Brain microvascular endothelial cell (primary cell): ENCODE measurements at regions not wholly inside any gene's neighbourhood (a gene's known extent, or its start where the extent isn't known, plus 50 kb on each side); places are given as distances from the start of the nearest gene placed in this dataset.

Source experiments
- DNase-seq: peaks from one replicate; pipeline ENCODE4 v3.0.0-alpha.2; 2020
- H3K27ac ChIP-seq: fragments of 250-450 bp; sonication (Bioruptor Pico); 2 replicates; pipeline ENCODE4 v1.5.1; 2020; ENCODE audit warnings: mild to moderate bottlenecking, moderate library complexity
- H3K27me3 ChIP-seq: fragments of 250-450 bp; sonication (Bioruptor Pico); replicated peaks from 2 replicates; pipeline ENCODE4 v1.5.1; 2020; ENCODE audit warnings: mild to moderate bottlenecking
- H3K36me3 ChIP-seq: fragments of 250-450 bp; sonication (Bioruptor Pico); replicated peaks from 2 replicates; pipeline ENCODE4 v1.5.1; 2020; ENCODE audit warnings: mild to moderate bottlenecking
- H3K4me3 ChIP-seq: 2 replicates; pipeline ENCODE4 v1.5.1; 2011; ENCODE audit warnings: low read depth, mild to moderate bottlenecking, control low read depth, low read length, moderate library complexity
- in situ Hi-C: cut with HindIII; loops from 2 replicates; pipeline ENCODE4 v1.10.0; 2017; ENCODE audit warnings: low sequenced_read_pairs, low pct_ligation_motif_present
- TF ChIP-seq, protein P1 (sequence below): IDR thresholded peaks from 2 replicates; pipeline ENCODE4 v1.5.1; 2011; ENCODE audit warnings: low read depth, mild to moderate bottlenecking, moderate library complexity, low read length, control low read depth, inconsistent platforms; ENCODE audit errors: missing control alignments

DNA sequence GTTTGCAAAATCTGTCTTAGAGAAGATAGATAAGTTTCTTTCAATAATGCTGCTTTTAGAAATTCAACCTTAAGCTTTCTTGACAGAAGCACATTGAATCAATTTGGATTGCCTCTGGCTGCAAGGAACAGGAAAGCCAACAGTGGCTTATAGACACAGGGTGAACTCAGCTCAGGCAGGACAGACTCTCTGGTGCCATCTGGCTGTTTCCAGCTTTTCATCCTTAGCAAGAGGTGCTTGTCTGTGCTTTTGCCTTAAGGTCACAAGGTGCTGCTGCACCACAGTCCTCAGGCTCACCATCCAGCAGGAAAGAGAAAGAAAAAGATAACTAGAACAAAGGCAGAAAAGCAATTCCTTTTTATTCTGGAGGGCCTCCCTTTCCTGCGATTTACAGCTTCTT is 93.7 kb upstream of the ETS2 start:
- no peak overlapping the region for H3K4me3 ChIP-seq
- H3K36me3 ChIP-seq: no peaks in the 10 kb centered on the region
- no peaks in the 10 kb centered on the region for H3K27me3 ChIP-seq
- TF ChIP-seq, protein P1, sequence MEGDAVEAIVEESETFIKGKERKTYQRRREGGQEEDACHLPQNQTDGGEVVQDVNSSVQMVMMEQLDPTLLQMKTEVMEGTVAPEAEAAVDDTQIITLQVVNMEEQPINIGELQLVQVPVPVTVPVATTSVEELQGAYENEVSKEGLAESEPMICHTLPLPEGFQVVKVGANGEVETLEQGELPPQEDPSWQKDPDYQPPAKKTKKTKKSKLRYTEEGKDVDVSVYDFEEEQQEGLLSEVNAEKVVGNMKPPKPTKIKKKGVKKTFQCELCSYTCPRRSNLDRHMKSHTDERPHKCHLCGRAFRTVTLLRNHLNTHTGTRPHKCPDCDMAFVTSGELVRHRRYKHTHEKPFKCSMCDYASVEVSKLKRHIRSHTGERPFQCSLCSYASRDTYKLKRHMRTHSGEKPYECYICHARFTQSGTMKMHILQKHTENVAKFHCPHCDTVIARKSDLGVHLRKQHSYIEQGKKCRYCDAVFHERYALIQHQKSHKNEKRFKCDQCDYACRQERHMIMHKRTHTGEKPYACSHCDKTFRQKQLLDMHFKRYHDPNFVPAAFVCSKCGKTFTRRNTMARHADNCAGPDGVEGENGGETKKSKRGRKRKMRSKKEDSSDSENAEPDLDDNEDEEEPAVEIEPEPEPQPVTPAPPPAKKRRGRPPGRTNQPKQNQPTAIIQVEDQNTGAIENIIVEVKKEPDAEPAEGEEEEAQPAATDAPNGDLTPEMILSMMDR: peak; percentile 78
- DNase-seq: peak; percentile 23
- in situ Hi-C loops: no loop called here
- no peak overlapping the region for H3K27ac ChIP-seq

DNA sequence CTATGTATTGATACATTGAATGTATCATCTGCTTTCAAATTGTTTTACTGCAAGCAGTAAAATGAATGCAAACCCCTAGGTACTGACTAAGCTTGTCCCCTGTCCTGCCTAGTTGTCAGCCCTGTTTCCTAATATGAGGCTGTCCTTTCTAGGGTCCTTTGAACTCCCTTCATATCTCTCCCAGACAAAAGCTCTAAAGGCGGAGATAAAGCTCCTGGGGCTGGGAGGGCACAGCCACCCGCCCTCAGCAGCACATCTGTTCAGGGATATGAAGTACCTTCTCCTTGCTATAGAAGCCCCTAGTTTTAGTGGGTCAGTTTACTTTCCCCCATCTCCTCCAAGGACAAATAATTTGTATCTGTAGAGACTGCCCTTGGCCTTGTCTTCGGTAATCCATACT is 93.1 kb upstream of the ETS2 start:
- H3K27ac ChIP-seq: no peak overlapping the region
- TF ChIP-seq, protein P1: no peak
- H3K36me3 ChIP-seq: no peaks in the 10 kb centered on the region
- no peak for DNase-seq
- H3K4me3 ChIP-seq: no peak overlapping the region
- in situ Hi-C loops: no loop called here
- H3K27me3 ChIP-seq: no peaks in the 10 kb centered on the region

DNA sequence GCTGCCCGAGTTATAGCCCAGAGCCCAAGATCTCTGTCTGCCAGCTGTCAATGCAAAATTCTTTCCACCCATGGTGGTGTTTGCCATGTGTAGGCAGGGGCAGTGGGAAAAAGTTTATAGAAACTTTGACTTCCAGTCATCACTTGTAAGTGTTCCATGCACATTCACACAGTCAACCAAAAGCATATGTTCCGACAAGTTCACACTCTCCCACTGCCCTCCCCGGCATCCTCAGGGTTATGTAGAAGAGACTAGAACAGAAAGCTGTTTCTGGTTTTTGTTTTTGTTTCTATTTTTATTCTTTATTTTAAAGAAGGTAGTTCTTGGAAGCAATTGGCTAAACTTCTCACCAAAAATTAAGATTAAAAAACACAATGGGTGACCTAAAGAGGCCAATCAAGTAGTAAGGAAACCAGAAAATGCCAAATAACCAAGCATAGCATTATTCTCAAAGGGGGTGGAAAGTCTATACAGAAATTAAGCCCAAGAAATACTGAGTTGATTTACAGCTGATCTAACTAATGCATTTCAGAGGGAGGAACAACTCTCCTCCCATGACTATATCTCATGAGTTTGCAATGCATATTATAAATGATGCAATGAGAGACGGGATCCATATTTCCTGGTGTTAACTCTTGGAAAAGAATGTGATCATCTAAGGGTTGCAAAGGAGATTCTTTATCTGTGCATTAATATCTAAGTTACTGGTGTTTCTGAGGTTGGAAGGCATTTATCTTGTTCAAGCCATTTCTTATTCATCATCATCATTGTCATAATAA is 91.5 kb upstream of the ETS2 start:
- no peak for DNase-seq
- Histone ChIP-seq H3K4me3 (no peak overlapping the region), H3K36me3 (no peaks in the 10 kb centered on the region), H3K27ac (no peak overlapping the region), H3K27me3 (no peaks in the 10 kb centered on the region)
- TF ChIP-seq, protein P1: no peak
- in situ Hi-C loops: no loop called here

DNA sequence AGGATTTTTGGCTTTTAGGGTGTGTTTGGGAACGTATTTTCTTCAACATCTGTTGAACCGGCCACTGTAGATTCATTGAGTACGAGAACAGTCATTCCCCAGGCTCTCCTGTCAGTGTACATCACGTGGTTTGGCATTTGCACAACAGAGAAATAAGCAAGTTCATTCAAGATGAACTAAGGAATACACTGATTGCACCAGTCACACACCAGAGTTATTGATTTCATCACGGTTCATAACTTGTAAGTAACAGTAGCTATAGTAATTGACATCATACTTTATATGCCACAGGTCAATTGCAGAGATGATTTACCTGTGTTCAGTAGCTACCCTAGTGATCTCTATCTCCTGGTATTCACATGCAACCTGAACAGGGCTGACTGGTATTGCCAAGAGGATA is 90.7 kb upstream of the ETS2 start:
- Histone ChIP-seq H3K4me3 (no peak overlapping the region), H3K27ac (no peak overlapping the region), H3K27me3 (no peaks in the 10 kb centered on the region), H3K36me3 (no peaks in the 10 kb centered on the region)
- in situ Hi-C loops: no loop called here
- DNase-seq: no peak
- TF ChIP-seq, protein P1: no peak

DNA sequence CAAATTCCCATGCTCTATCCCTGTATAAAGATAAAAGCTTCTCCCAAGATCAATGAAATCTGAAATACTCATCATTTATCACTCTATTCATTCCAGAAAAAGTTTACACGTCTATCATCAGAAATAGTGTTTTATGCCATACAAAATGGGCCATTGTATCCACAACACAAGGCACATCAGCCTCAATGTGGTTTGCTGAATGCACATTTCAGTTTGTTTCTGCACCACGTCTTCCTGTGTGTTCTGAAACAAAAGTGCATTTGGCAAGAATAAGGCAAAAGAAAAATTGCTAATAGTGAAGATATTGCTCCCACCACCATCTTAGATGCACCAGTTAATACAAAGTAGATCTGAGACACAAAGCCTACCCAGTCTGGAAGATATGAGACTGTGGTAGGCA is 89.6 kb upstream of the ETS2 start:
- H3K27me3 ChIP-seq: no peaks in the 10 kb centered on the region
- in situ Hi-C loops: no loop called here
- TF ChIP-seq, protein P1: no peak
- DNase-seq: no peak
- no peaks in the 10 kb centered on the region for H3K36me3 ChIP-seq
- H3K27ac ChIP-seq: no peak overlapping the region
- no peak overlapping the region for H3K4me3 ChIP-seq

DNA sequence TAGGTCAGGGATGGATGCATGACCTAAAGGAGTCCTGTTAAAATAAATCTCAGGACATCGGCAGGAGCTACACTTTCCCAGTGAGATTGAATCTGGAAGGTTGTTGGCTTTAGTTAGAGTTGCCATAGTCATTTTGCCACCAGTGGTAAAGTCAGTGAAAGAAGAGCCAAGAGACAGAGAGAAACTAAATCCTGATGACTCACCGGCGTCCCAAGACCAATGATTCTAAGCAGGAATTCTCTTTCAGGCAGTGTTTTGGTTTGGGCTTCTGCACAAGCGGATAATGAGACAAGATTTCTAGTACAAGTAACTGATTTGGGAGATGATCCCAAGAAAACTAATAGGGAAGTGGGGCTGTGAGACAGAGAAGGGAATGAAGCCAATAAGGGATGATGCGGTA is 88.8 kb upstream of the ETS2 start:
- H3K27ac ChIP-seq: no peak overlapping the region
- DNase-seq: peak; percentile 24
- TF ChIP-seq, protein P1: no peak
- in situ Hi-C loops: no loop called here
- no peak overlapping the region for H3K4me3 ChIP-seq
- H3K36me3 ChIP-seq: no peaks in the 10 kb centered on the region
- H3K27me3 ChIP-seq: no peaks in the 10 kb centered on the region
